ENCODE measurements at regions not wholly inside any gene's neighbourhood (a gene's known extent, or its start where the extent isn't known, plus 50 kb on each side); places are given as distances from the start of the nearest gene placed in this dataset.
A peak's percentile ranks its signal among the peaks of the same experiment; 100 is the strongest.

GRCh38 chr6:14246876-14247275 is 129.3 kb downstream of the CD83 start:
- WGBS (ENCODE audit: insufficient coverage): 100% methylated on average over 2 of the region's 3 CpGs
- Histone ChIP-seq H3K27me3 (replicated peaks in 2 of 5; ENCODE audit: control insufficient read depth in 4 of 5, insufficient read depth in 5 of 5, low read length in 4 of 5) (no peaks in the 10 kb centered on the region), H3K4me3 (ENCODE audit: control insufficient read depth in 1 of 7, extremely low read depth in 1 of 7, insufficient read depth in 4 of 7, low read depth in 2 of 7, low read length in 6 of 7) (no peak overlapping the region), H3K4me1 (ENCODE audit: control extremely low read depth in 1 of 4, control insufficient read depth in 4 of 4, insufficient read depth in 4 of 4, low read length in 3 of 4) (no peaks in the 10 kb centered on the region), H3K27ac (ENCODE audit: insufficient read depth in 1 of 2, low read depth in 1 of 2, low read length in 2 of 2, poor library complexity in 1 of 2, severe bottlenecking in 2 of 2) (no peak overlapping the region), H3K9me3 (ENCODE audit: control extremely low read depth in 1 of 5, control insufficient read depth in 4 of 5, insufficient read depth in 2 of 5, low read depth in 1 of 5, low read length in 4 of 5) (peaks cover 0 to 2% (median 0%) of the 10 kb centered on the region in 5 experiments), H3K36me3 (ENCODE audit: control insufficient read depth in 4 of 4, insufficient read depth in 4 of 4, low read length in 3 of 4) (no peaks in the 10 kb centered on the region)
- DNase-seq: no peak
- POLR2A ChIA-PET: no interaction called here
- CTCF ChIA-PET: no interaction called here

GRCh38 chr6:14250573-14250972 is 133.0 kb downstream of the CD83 start:
- ChIA-PET CTCF (interaction anchor here (0.6 to 0.9 kb wide), 2 partner anchors 10 to 1183 kb away, joined by 3 read pairs; no protein-coding TSS in a partner anchor), POLR2A (no interaction called here)
- no peaks in the 10 kb centered on the region for H3K4me1 ChIP-seq (ENCODE audit: control extremely low read depth in 1 of 4, control insufficient read depth in 4 of 4, insufficient read depth in 4 of 4, low read length in 3 of 4)
- H3K27me3 ChIP-seq (replicated peaks in 2 of 5; ENCODE audit: control insufficient read depth in 4 of 5, insufficient read depth in 5 of 5, low read length in 4 of 5): no peaks in the 10 kb centered on the region
- no peaks in the 10 kb centered on the region for H3K36me3 ChIP-seq (ENCODE audit: control insufficient read depth in 4 of 4, insufficient read depth in 4 of 4, low read length in 3 of 4)
- no peak overlapping the region for H3K27ac ChIP-seq (ENCODE audit: insufficient read depth in 1 of 2, low read depth in 1 of 2, low read length in 2 of 2, poor library complexity in 1 of 2, severe bottlenecking in 2 of 2)
- WGBS (ENCODE audit: insufficient coverage): 100% methylated on average over 4 of the region's 4 CpGs
- peaks cover 0 to 2% (median 0%) of the 10 kb centered on the region in 5 experiments for H3K9me3 ChIP-seq (ENCODE audit: control extremely low read depth in 1 of 5, control insufficient read depth in 4 of 5, insufficient read depth in 2 of 5, low read depth in 1 of 5, low read length in 4 of 5)
- no peak for DNase-seq
- H3K4me3 ChIP-seq (ENCODE audit: control insufficient read depth in 1 of 7, extremely low read depth in 1 of 7, insufficient read depth in 4 of 7, low read depth in 2 of 7, low read length in 6 of 7): no peak overlapping the region

GRCh38 chr6:14252271-14252850 is 134.8 kb downstream of the CD83 start:
- DNase-seq: no peak
- WGBS (ENCODE audit: insufficient coverage): 98% methylated on average over 10 of the region's 10 CpGs
- H3K4me1 ChIP-seq (ENCODE audit: control extremely low read depth in 1 of 4, control insufficient read depth in 4 of 4, insufficient read depth in 4 of 4, low read length in 3 of 4): no peaks in the 10 kb centered on the region
- no peaks in the 10 kb centered on the region for H3K27me3 ChIP-seq (replicated peaks in 2 of 5; ENCODE audit: control insufficient read depth in 4 of 5, insufficient read depth in 5 of 5, low read length in 4 of 5)
- ChIA-PET POLR2A (no interaction called here), CTCF (no interaction called here)
- H3K27ac ChIP-seq (ENCODE audit: insufficient read depth in 1 of 2, low read depth in 1 of 2, low read length in 2 of 2, poor library complexity in 1 of 2, severe bottlenecking in 2 of 2): no peak overlapping the region
- H3K36me3 ChIP-seq (ENCODE audit: control insufficient read depth in 4 of 4, insufficient read depth in 4 of 4, low read length in 3 of 4): no peaks in the 10 kb centered on the region
- H3K4me3 ChIP-seq (ENCODE audit: control insufficient read depth in 1 of 7, extremely low read depth in 1 of 7, insufficient read depth in 4 of 7, low read depth in 2 of 7, low read length in 6 of 7): no peak overlapping the region
- H3K9me3 ChIP-seq (ENCODE audit: control extremely low read depth in 1 of 5, control insufficient read depth in 4 of 5, insufficient read depth in 2 of 5, low read depth in 1 of 5, low read length in 4 of 5): peaks cover 0 to 2% (median 0%) of the 10 kb centered on the region in 5 experiments

- Histone ChIP-seq H3K27ac (ENCODE audit: insufficient read depth in 1 of 2, low read depth in 1 of 2, low read length in 2 of 2, poor library complexity in 1 of 2, severe bottlenecking in 2 of 2) (no peak overlapping the region), H3K9me3 (ENCODE audit: control extremely low read depth in 1 of 5, control insufficient read depth in 4 of 5, insufficient read depth in 2 of 5, low read depth in 1 of 5, low read length in 4 of 5) (peaks cover 0 to 2% (median 0%) of the 10 kb centered on the region in 5 experiments), H3K36me3 (ENCODE audit: control insufficient read depth in 4 of 4, insufficient read depth in 4 of 4, low read length in 3 of 4) (no peaks in the 10 kb centered on the region), H3K4me1 (ENCODE audit: control extremely low read depth in 1 of 4, control insufficient read depth in 4 of 4, insufficient read depth in 4 of 4, low read length in 3 of 4) (no peaks in the 10 kb centered on the region), H3K4me3 (ENCODE audit: control insufficient read depth in 1 of 7, extremely low read depth in 1 of 7, insufficient read depth in 4 of 7, low read depth in 2 of 7, low read length in 6 of 7) (no peak overlapping the region), H3K27me3 (replicated peaks in 2 of 5; ENCODE audit: control insufficient read depth in 4 of 5, insufficient read depth in 5 of 5, low read length in 4 of 5) (no peaks in the 10 kb centered on the region)
- CTCF ChIA-PET: no interaction called here
- DNase-seq: peak in 2 of 3 donors; percentile 29 to 46
- POLR2A ChIA-PET: no interaction called here
- 91% methylated on average over 7 of the region's 7 CpGs for WGBS (ENCODE audit: insufficient coverage)
Observed at GRCh38 chr6:14254505-14254904, 136.9 kb downstream of the CD83 start.

GRCh38 chr6:14255916-14256315 is 138.3 kb downstream of the CD83 start:
- H3K9me3 ChIP-seq (ENCODE audit: control extremely low read depth in 1 of 5, control insufficient read depth in 4 of 5, insufficient read depth in 2 of 5, low read depth in 1 of 5, low read length in 4 of 5): peaks cover 0 to 5% (median 3%) of the 10 kb centered on the region in 5 experiments
- no peaks in the 10 kb centered on the region for H3K4me1 ChIP-seq (ENCODE audit: control extremely low read depth in 1 of 4, control insufficient read depth in 4 of 4, insufficient read depth in 4 of 4, low read length in 3 of 4)
- ChIA-PET POLR2A (interaction anchor here (0.6 kb wide), 1 partner anchor 274 kb away, joined by 3 read pairs; no protein-coding TSS in a partner anchor), CTCF (interaction anchor here (0.7 kb wide), 1 partner anchor 27 kb away, joined by 3 read pairs; no protein-coding TSS in a partner anchor)
- no peak for DNase-seq
- no peaks in the 10 kb centered on the region for H3K27me3 ChIP-seq (replicated peaks in 2 of 5; ENCODE audit: control insufficient read depth in 4 of 5, insufficient read depth in 5 of 5, low read length in 4 of 5)
- WGBS (ENCODE audit: insufficient coverage): 98% methylated on average over 6 of the region's 6 CpGs
- H3K4me3 ChIP-seq (ENCODE audit: control insufficient read depth in 1 of 7, extremely low read depth in 1 of 7, insufficient read depth in 4 of 7, low read depth in 2 of 7, low read length in 6 of 7): no peak overlapping the region
- H3K36me3 ChIP-seq (ENCODE audit: control insufficient read depth in 4 of 4, insufficient read depth in 4 of 4, low read length in 3 of 4): no peaks in the 10 kb centered on the region
- H3K27ac ChIP-seq (ENCODE audit: insufficient read depth in 1 of 2, low read depth in 1 of 2, low read length in 2 of 2, poor library complexity in 1 of 2, severe bottlenecking in 2 of 2): no peak overlapping the region

GRCh38 chr6:14258117-14258516 is 140.5 kb downstream of the CD83 start:
- Histone ChIP-seq H3K36me3 (ENCODE audit: control insufficient read depth in 4 of 4, insufficient read depth in 4 of 4, low read length in 3 of 4) (no peaks in the 10 kb centered on the region), H3K4me3 (ENCODE audit: control insufficient read depth in 1 of 7, extremely low read depth in 1 of 7, insufficient read depth in 4 of 7, low read depth in 2 of 7, low read length in 6 of 7) (no peak overlapping the region), H3K27ac (ENCODE audit: insufficient read depth in 1 of 2, low read depth in 1 of 2, low read length in 2 of 2, poor library complexity in 1 of 2, severe bottlenecking in 2 of 2) (no peak overlapping the region), H3K9me3 (ENCODE audit: control extremely low read depth in 1 of 5, control insufficient read depth in 4 of 5, insufficient read depth in 2 of 5, low read depth in 1 of 5, low read length in 4 of 5) (peaks cover 1 to 6% (median 3%) of the 10 kb centered on the region in 5 experiments), H3K27me3 (replicated peaks in 2 of 5; ENCODE audit: control insufficient read depth in 4 of 5, insufficient read depth in 5 of 5, low read length in 4 of 5) (no peaks in the 10 kb centered on the region), H3K4me1 (ENCODE audit: control extremely low read depth in 1 of 4, control insufficient read depth in 4 of 4, insufficient read depth in 4 of 4, low read length in 3 of 4) (no peaks in the 10 kb centered on the region)
- no peak for DNase-seq
- ChIA-PET CTCF (interaction anchor here (1.0 kb wide), 1 partner anchor 13 kb away, joined by 3 read pairs; no protein-coding TSS in a partner anchor), POLR2A (no interaction called here)
- no CpG with 5 or more reads among the region's 2 CpGs for WGBS (ENCODE audit: insufficient coverage)

GRCh38 chr6:14258695-14259593 is 141.4 kb downstream of the CD83 start:
- Histone ChIP-seq H3K4me1 (ENCODE audit: control extremely low read depth in 1 of 4, control insufficient read depth in 4 of 4, insufficient read depth in 4 of 4, low read length in 3 of 4) (no peaks in the 10 kb centered on the region), H3K27me3 (replicated peaks in 2 of 5; ENCODE audit: control insufficient read depth in 4 of 5, insufficient read depth in 5 of 5, low read length in 4 of 5) (no peaks in the 10 kb centered on the region), H3K4me3 (ENCODE audit: control insufficient read depth in 1 of 7, extremely low read depth in 1 of 7, insufficient read depth in 4 of 7, low read depth in 2 of 7, low read length in 6 of 7) (no peak overlapping the region), H3K9me3 (ENCODE audit: control extremely low read depth in 1 of 5, control insufficient read depth in 4 of 5, insufficient read depth in 2 of 5, low read depth in 1 of 5, low read length in 4 of 5) (peaks cover 4 to 10% (median 5%) of the 10 kb centered on the region in 5 experiments), H3K27ac (ENCODE audit: insufficient read depth in 1 of 2, low read depth in 1 of 2, low read length in 2 of 2, poor library complexity in 1 of 2, severe bottlenecking in 2 of 2) (no peak overlapping the region), H3K36me3 (ENCODE audit: control insufficient read depth in 4 of 4, insufficient read depth in 4 of 4, low read length in 3 of 4) (no peaks in the 10 kb centered on the region)
- WGBS (ENCODE audit: insufficient coverage): 98% methylated on average over 11 of the region's 12 CpGs
- no peak for DNase-seq
- POLR2A ChIA-PET: no interaction called here
- CTCF ChIA-PET: interaction anchor here (0.9 to 1.1 kb wide), 3 partner anchors 9 to 12 kb away, joined by 3 read pairs; no protein-coding TSS in a partner anchor

Measured in common myeloid progenitor, CD34-positive (primary cell).